Endodermal cell (in vitro differentiated cells): ENCODE measurements at regions not wholly inside any gene's neighbourhood (a gene's known extent, or its start where the extent isn't known, plus 50 kb on each side); places are given as distances from the start of the nearest gene placed in this dataset.

Source experiments
- DNase-seq: peaks from one replicate; pipeline ENCODE4 v3.0.0-alpha.2; 2017
- H3K27ac ChIP-seq: 2 replicates; pipeline ENCODE4 v1.5.1; 2013; ENCODE audit warnings: mild to moderate bottlenecking, low read depth, low read length, moderate library complexity
- H3K27me3 ChIP-seq: 2 replicates; pipeline ENCODE4 v1.6.1; 2013; ENCODE audit warnings: mild to moderate bottlenecking, low read length, moderate library complexity; ENCODE audit not compliant: insufficient read depth, control insufficient read depth, poor library complexity, severe bottlenecking
- H3K36me3 ChIP-seq: 2 replicates; pipeline ENCODE4 v1.7.0; 2013; ENCODE audit warnings: mild to moderate bottlenecking, low read length, moderate library complexity; ENCODE audit not compliant: control insufficient read depth, insufficient read depth
- H3K4me1 ChIP-seq: one replicate; pipeline ENCODE4 v1.7.0; 2013; ENCODE audit warnings: low read length; ENCODE audit not compliant: control insufficient read depth, insufficient read depth
- H3K4me3 ChIP-seq: 2 replicates; pipeline ENCODE4 v1.5.1; 2013; ENCODE audit warnings: mild to moderate bottlenecking, low read length, moderate library complexity
- H3K9ac ChIP-seq: 2 replicates; pipeline ENCODE4 v1.6.1; 2013; ENCODE audit warnings: mild to moderate bottlenecking, low read length, moderate library complexity; ENCODE audit not compliant: poor library complexity, severe bottlenecking; ENCODE audit errors: extremely low read depth
- H3K9me3 ChIP-seq: 2 replicates; pipeline ENCODE4 v1.6.1; 2013; ENCODE audit warnings: mild to moderate bottlenecking, low read length, moderate library complexity; ENCODE audit not compliant: control insufficient read depth
- H3K27ac Mint-ChIP-seq: 2 replicates; pipeline ENCODE4 v1.8.0; 2020; ENCODE audit warnings: mixed read lengths
- H3K27me3 Mint-ChIP-seq: 2 replicates; pipeline ENCODE4 v1.8.0; 2021; ENCODE audit warnings: mild to moderate bottlenecking, mixed read lengths; ENCODE audit not compliant: insufficient read depth
- H3K36me3 Mint-ChIP-seq: 2 replicates; pipeline ENCODE4 v1.8.0; 2020; ENCODE audit warnings: low read depth, mixed read lengths
- H3K4me1 Mint-ChIP-seq: 2 replicates; pipeline ENCODE4 v1.8.0; 2020; ENCODE audit warnings: mixed read lengths
- H3K4me3 Mint-ChIP-seq: 2 replicates; pipeline ENCODE4 v1.8.0; 2020; ENCODE audit warnings: mild to moderate bottlenecking, moderate library complexity, mixed read lengths
- H3K9me3 Mint-ChIP-seq: 2 replicates; pipeline ENCODE4 v1.8.0; 2020; ENCODE audit warnings: mild to moderate bottlenecking, mixed read lengths
- WGBS, 2 experiments: methylation state at CpG; one replicate each; pipeline versions ENCODE4 v1.1.5 to v1.1.7; 2013; ENCODE audit warnings: missing lambda C conversion rate in 2 of 2, mixed read lengths in 1 of 2; ENCODE audit not compliant: insufficient coverage in 1 of 2, insufficient read length in 1 of 2; 5-methylcytosine and 5-hydroxymethylcytosine counted together
- TF ChIP-seq, protein P1 (sequence below): fragments of 200-600 bp; sonication (generic); conservative IDR thresholded peaks from 2 replicates; pipeline ENCODE4 v1.5.0; 2021; ENCODE audit warnings: antibody characterized with exemption, mild to moderate bottlenecking

DNA sequence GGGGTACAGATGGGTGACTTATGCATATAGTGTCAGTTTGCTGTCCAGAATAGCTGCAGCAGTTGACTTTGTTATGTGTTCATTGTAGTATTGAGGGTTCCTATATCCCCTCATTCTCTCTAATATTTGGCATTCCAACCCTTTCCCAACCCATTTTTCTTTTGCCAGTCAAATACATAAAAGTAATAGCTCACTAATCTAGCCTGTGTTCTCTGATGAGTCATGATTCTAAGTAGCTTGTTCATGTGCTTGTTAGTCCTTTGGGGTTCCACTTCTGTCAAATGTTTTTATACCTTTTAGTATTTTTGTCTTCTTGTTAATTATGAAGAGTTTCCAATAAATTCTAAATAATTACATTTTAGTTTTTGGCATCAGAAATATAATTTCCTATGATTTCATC, 99.2 kb upstream of the MROH9 start:
- no peak for DNase-seq
- Mint-ChIP-seq H3K36me3 (no peaks in the 10 kb centered on the region), H3K4me1 (no peaks in the 10 kb centered on the region), H3K9me3 (peaks cover 20% of the 10 kb centered on the region), H3K4me3 (no peak overlapping the region), H3K27ac (no peak overlapping the region), H3K27me3 (no peaks in the 10 kb centered on the region)
- TF ChIP-seq, protein P1, sequence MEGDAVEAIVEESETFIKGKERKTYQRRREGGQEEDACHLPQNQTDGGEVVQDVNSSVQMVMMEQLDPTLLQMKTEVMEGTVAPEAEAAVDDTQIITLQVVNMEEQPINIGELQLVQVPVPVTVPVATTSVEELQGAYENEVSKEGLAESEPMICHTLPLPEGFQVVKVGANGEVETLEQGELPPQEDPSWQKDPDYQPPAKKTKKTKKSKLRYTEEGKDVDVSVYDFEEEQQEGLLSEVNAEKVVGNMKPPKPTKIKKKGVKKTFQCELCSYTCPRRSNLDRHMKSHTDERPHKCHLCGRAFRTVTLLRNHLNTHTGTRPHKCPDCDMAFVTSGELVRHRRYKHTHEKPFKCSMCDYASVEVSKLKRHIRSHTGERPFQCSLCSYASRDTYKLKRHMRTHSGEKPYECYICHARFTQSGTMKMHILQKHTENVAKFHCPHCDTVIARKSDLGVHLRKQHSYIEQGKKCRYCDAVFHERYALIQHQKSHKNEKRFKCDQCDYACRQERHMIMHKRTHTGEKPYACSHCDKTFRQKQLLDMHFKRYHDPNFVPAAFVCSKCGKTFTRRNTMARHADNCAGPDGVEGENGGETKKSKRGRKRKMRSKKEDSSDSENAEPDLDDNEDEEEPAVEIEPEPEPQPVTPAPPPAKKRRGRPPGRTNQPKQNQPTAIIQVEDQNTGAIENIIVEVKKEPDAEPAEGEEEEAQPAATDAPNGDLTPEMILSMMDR: no peak
- Histone ChIP-seq H3K9me3 (no peaks in the 10 kb centered on the region), H3K36me3 (no peaks in the 10 kb centered on the region), H3K27ac (no peak overlapping the region), H3K4me3 (no peak overlapping the region), H3K9ac (no peak overlapping the region), H3K4me1 (no peaks in the 10 kb centered on the region), H3K27me3 (no peaks in the 10 kb centered on the region)

DNA sequence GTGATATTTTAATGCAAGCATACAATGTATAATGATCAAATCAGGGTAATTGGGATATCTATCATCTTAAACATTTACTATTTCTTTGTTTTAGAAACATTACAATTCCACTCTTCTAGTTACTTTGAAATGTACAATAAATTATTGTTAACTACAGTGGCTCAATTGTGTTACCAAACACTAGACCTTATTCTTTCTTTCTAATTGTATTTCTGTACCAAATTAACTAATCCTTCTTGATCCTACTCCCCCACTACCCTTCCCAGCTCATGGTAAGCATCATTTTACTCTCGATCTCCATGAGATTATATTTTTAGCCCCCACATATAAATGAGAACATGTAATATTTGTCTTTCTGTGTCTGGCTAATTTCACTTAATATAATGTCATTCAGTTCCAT, 95.0 kb upstream of the MROH9 start:
- H3K9me3 ChIP-seq: no peaks in the 10 kb centered on the region
- H3K4me1 Mint-ChIP-seq: no peaks in the 10 kb centered on the region
- H3K27me3 ChIP-seq: no peaks in the 10 kb centered on the region
- H3K4me3 ChIP-seq: no peak overlapping the region
- TF ChIP-seq, protein P1: no peak
- no peak overlapping the region for H3K27ac ChIP-seq
- no peak overlapping the region for H3K9ac ChIP-seq
- no peaks in the 10 kb centered on the region for H3K36me3 ChIP-seq
- no peaks in the 10 kb centered on the region for H3K36me3 Mint-ChIP-seq
- H3K9me3 Mint-ChIP-seq: no peaks in the 10 kb centered on the region
- H3K27me3 Mint-ChIP-seq: no peaks in the 10 kb centered on the region
- H3K4me1 ChIP-seq: no peaks in the 10 kb centered on the region
- no peak overlapping the region for H3K4me3 Mint-ChIP-seq
- DNase-seq: no peak
- 63% methylated on average over 1 of the region's 1 CpG; no CpG with 5 or more reads in 1 of the 2 experiments for WGBS, 2 experiments
- H3K27ac Mint-ChIP-seq: no peak overlapping the region

DNA sequence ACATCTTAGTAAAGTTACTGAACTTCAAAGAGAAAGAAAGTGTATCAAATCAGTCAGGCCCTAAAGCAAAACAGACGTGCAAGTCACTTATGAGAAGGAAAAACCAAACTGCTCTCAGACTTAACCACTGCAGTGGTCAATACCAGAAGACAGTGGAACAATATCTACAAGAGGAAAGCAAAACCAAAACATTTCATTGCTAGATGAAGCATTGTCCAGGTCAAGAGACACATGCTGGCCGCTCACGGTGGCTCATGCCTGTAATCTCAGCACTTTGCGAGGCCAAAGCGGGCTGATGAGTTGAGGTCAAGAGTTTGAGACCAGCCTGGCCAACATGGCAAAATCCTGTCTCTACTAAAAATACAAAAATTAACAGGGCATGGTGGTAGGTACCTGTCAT, 82.0 kb upstream of the MROH9 start:
- H3K9me3 Mint-ChIP-seq: no peaks in the 10 kb centered on the region
- H3K36me3 Mint-ChIP-seq: no peaks in the 10 kb centered on the region
- H3K4me1 ChIP-seq: no peaks in the 10 kb centered on the region
- no peaks in the 10 kb centered on the region for H3K27me3 Mint-ChIP-seq
- no peaks in the 10 kb centered on the region for H3K4me1 Mint-ChIP-seq
- TF ChIP-seq, protein P1: no peak
- no peak overlapping the region for H3K27ac Mint-ChIP-seq
- no peak overlapping the region for H3K9ac ChIP-seq
- H3K9me3 ChIP-seq: no peaks in the 10 kb centered on the region
- H3K4me3 Mint-ChIP-seq: no peak overlapping the region
- H3K27ac ChIP-seq: no peak overlapping the region
- 93 to 96% methylated on average over 5 of the region's 5 CpGs for WGBS, 2 experiments
- no peaks in the 10 kb centered on the region for H3K27me3 ChIP-seq
- no peak for DNase-seq
- no peak overlapping the region for H3K4me3 ChIP-seq
- no peaks in the 10 kb centered on the region for H3K36me3 ChIP-seq
